T-helper 17 cell (primary cell): ENCODE measurements at regions not wholly inside any gene's neighbourhood (a gene's known extent, or its start where the extent isn't known, plus 50 kb on each side); places are given as distances from the start of the nearest gene placed in this dataset.

Experiments
- ATAC-seq: fragments of 150-1000 bp; cut with Tn5 transposase; 2 replicates; pipeline ENCODE4 v1.10.0; 2021; ENCODE audit warnings: mild to moderate bottlenecking, moderate library complexity
- DNase-seq, 3 donors: peaks; one replicate each; pipeline versions ENCODE4 v3.0.0 to v3.0.0-alpha.2; 2020 to 2021
- H3K9me3 ChIP-seq: one replicate; pipeline ENCODE4 v1.7.0; 2013; ENCODE audit warnings: low read length, mild to moderate bottlenecking; ENCODE audit not compliant: control insufficient read depth, poor library complexity, severe bottlenecking
- H3K27ac Mint-ChIP-seq: one replicate; pipeline ENCODE4 v1.8.0; 2022; ENCODE audit warnings: mild to moderate bottlenecking, moderate library complexity, mixed read lengths
- H3K27me3 Mint-ChIP-seq: one replicate; pipeline ENCODE4 v1.8.0; 2022; ENCODE audit warnings: mixed read lengths
- H3K36me3 Mint-ChIP-seq: one replicate; pipeline ENCODE4 v1.8.0; 2022; ENCODE audit warnings: low read depth, mixed read lengths
- H3K4me1 Mint-ChIP-seq: one replicate; pipeline ENCODE4 v1.8.0; 2022; ENCODE audit warnings: mild to moderate bottlenecking, mixed read lengths
- H3K4me3 Mint-ChIP-seq: one replicate; pipeline ENCODE4 v1.8.0; 2022; ENCODE audit warnings: mild to moderate bottlenecking, moderate library complexity, mixed read lengths

GRCh38 chr5:35308421-35308820 is 78.1 kb upstream of the PRLR start:
- Mint-ChIP-seq H3K4me3 (no peak overlapping the region), H3K4me1 (no peaks in the 10 kb centered on the region), H3K27ac (no peak overlapping the region), H3K27me3 (peaks cover 37% of the 10 kb centered on the region), H3K36me3 (no peaks in the 10 kb centered on the region)
- no peak for DNase-seq
- no peak for ATAC-seq
- no peaks in the 10 kb centered on the region for H3K9me3 ChIP-seq

- H3K9me3 ChIP-seq = no peaks in the 10 kb centered on the region
- DNase-seq = no peak
- no peak for ATAC-seq
- H3K36me3 Mint-ChIP-seq = no peaks in the 10 kb centered on the region
- peaks cover 32% of the 10 kb centered on the region for H3K27me3 Mint-ChIP-seq
- no peaks in the 10 kb centered on the region for H3K4me1 Mint-ChIP-seq
- no peak overlapping the region for H3K27ac Mint-ChIP-seq
- H3K4me3 Mint-ChIP-seq = no peak overlapping the region
Measured at GRCh38 chr5:35306716-35307365, 76.6 kb upstream of the PRLR start.

GRCh38 chr5:35305336-35306020 is 75.2 kb upstream of the PRLR start:
- Mint-ChIP-seq H3K4me1 (no peaks in the 10 kb centered on the region), H3K27ac (no peak overlapping the region), H3K27me3 (peaks cover 32% of the 10 kb centered on the region), H3K36me3 (no peaks in the 10 kb centered on the region), H3K4me3 (no peak overlapping the region)
- no peak for ATAC-seq
- no peaks in the 10 kb centered on the region for H3K9me3 ChIP-seq
- DNase-seq = no peak

- no peak for ATAC-seq
- Mint-ChIP-seq H3K4me3 (no peak overlapping the region), H3K27me3 (peaks cover 26% of the 10 kb centered on the region), H3K27ac (no peak overlapping the region), H3K4me1 (no peaks in the 10 kb centered on the region), H3K36me3 (no peaks in the 10 kb centered on the region)
- no peaks in the 10 kb centered on the region for H3K9me3 ChIP-seq
- DNase-seq = no peak
Measured at GRCh38 chr5:35304291-35304690, 74.0 kb upstream of the PRLR start.

- ATAC-seq (no peak), DNase-seq (no peak)
- no peak overlapping the region for H3K27ac Mint-ChIP-seq
- no peaks in the 10 kb centered on the region for H3K4me1 Mint-ChIP-seq
- peaks cover 18% of the 10 kb centered on the region for H3K27me3 Mint-ChIP-seq
- no peaks in the 10 kb centered on the region for H3K9me3 ChIP-seq
- H3K36me3 Mint-ChIP-seq = no peaks in the 10 kb centered on the region
- H3K4me3 Mint-ChIP-seq = no peak overlapping the region
Measured at GRCh38 chr5:35303152-35303551, 72.9 kb upstream of the PRLR start.

GRCh38 chr5:35302544-35302943 is 72.3 kb upstream of the PRLR start:
- Mint-ChIP-seq H3K4me1 (no peaks in the 10 kb centered on the region), H3K27me3 (peaks cover 21% of the 10 kb centered on the region), H3K4me3 (no peak overlapping the region), H3K36me3 (no peaks in the 10 kb centered on the region), H3K27ac (no peak overlapping the region)
- ATAC-seq (no peak), DNase-seq (no peak)
- H3K9me3 ChIP-seq = no peaks in the 10 kb centered on the region

- Mint-ChIP-seq H3K4me3 (no peak overlapping the region), H3K27me3 (peaks cover 4% of the 10 kb centered on the region), H3K4me1 (no peaks in the 10 kb centered on the region), H3K27ac (no peak overlapping the region), H3K36me3 (no peaks in the 10 kb centered on the region)
- H3K9me3 ChIP-seq = no peaks in the 10 kb centered on the region
- no peak for ATAC-seq
- DNase-seq = no peak
Measured at GRCh38 chr5:35297755-35298154, 67.5 kb upstream of the PRLR start.

GRCh38 chr5:35294976-35295375 is 64.7 kb upstream of the PRLR start:
- H3K4me1 Mint-ChIP-seq = no peaks in the 10 kb centered on the region
- no peak overlapping the region for H3K4me3 Mint-ChIP-seq
- ATAC-seq (no peak), DNase-seq (no peak)
- H3K9me3 ChIP-seq = no peaks in the 10 kb centered on the region
- H3K27ac Mint-ChIP-seq = no peak overlapping the region
- peaks cover 4% of the 10 kb centered on the region for H3K27me3 Mint-ChIP-seq
- H3K36me3 Mint-ChIP-seq = no peaks in the 10 kb centered on the region

- no peaks in the 10 kb centered on the region for H3K9me3 ChIP-seq
- Mint-ChIP-seq H3K27ac (no peak overlapping the region), H3K36me3 (no peaks in the 10 kb centered on the region), H3K4me1 (no peaks in the 10 kb centered on the region), H3K27me3 (peaks cover 4% of the 10 kb centered on the region), H3K4me3 (no peak overlapping the region)
- DNase-seq = no peak
- no peak for ATAC-seq
Measured at GRCh38 chr5:35294017-35294416, 63.7 kb upstream of the PRLR start.

GRCh38 chr5:35285435-35285834 is 55.1 kb upstream of the PRLR start:
- no peaks in the 10 kb centered on the region for H3K4me1 Mint-ChIP-seq
- no peaks in the 10 kb centered on the region for H3K9me3 ChIP-seq
- no peak for ATAC-seq
- H3K27ac Mint-ChIP-seq = no peak overlapping the region
- no peak for DNase-seq
- no peaks in the 10 kb centered on the region for H3K36me3 Mint-ChIP-seq
- H3K4me3 Mint-ChIP-seq = no peak overlapping the region
- H3K27me3 Mint-ChIP-seq = no peaks in the 10 kb centered on the region

GRCh38 chr5:35285011-35285410 is 54.7 kb upstream of the PRLR start:
- H3K9me3 ChIP-seq = no peaks in the 10 kb centered on the region
- no peak for ATAC-seq
- H3K36me3 Mint-ChIP-seq = no peaks in the 10 kb centered on the region
- no peaks in the 10 kb centered on the region for H3K4me1 Mint-ChIP-seq
- no peak overlapping the region for H3K4me3 Mint-ChIP-seq
- DNase-seq = no peak
- no peaks in the 10 kb centered on the region for H3K27me3 Mint-ChIP-seq
- H3K27ac Mint-ChIP-seq = no peak overlapping the region

GRCh38 chr5:35284364-35284763 is 54.1 kb upstream of the PRLR start:
- DNase-seq (no peak), ATAC-seq (no peak)
- no peaks in the 10 kb centered on the region for H3K27me3 Mint-ChIP-seq
- H3K4me1 Mint-ChIP-seq = no peaks in the 10 kb centered on the region
- no peak overlapping the region for H3K27ac Mint-ChIP-seq
- no peaks in the 10 kb centered on the region for H3K36me3 Mint-ChIP-seq
- no peaks in the 10 kb centered on the region for H3K9me3 ChIP-seq
- H3K4me3 Mint-ChIP-seq = no peak overlapping the region

- H3K27me3 Mint-ChIP-seq = no peaks in the 10 kb centered on the region
- H3K4me1 Mint-ChIP-seq = no peaks in the 10 kb centered on the region
- H3K36me3 Mint-ChIP-seq = no peaks in the 10 kb centered on the region
- H3K4me3 Mint-ChIP-seq = no peak overlapping the region
- ATAC-seq = no peak
- no peak overlapping the region for H3K27ac Mint-ChIP-seq
- no peak for DNase-seq
- H3K9me3 ChIP-seq = no peaks in the 10 kb centered on the region
Measured at GRCh38 chr5:35282810-35283209, 52.5 kb upstream of the PRLR start.

- no peak overlapping the region for H3K27ac Mint-ChIP-seq
- H3K4me3 Mint-ChIP-seq = no peak overlapping the region
- no peaks in the 10 kb centered on the region for H3K36me3 Mint-ChIP-seq
- no peak for ATAC-seq
- no peaks in the 10 kb centered on the region for H3K27me3 Mint-ChIP-seq
- no peak for DNase-seq
- H3K4me1 Mint-ChIP-seq = no peaks in the 10 kb centered on the region
- no peaks in the 10 kb centered on the region for H3K9me3 ChIP-seq
Measured at GRCh38 chr5:35281613-35282012, 51.3 kb upstream of the PRLR start.
